ENCODE measurements at regions not wholly inside any gene's neighbourhood (a gene's known extent, or its start where the extent isn't known, plus 50 kb on each side); places are given as distances from the start of the nearest gene placed in this dataset.

GRCh38 chr19:32199501-32200040 is 145.8 kb upstream of the ZNF507 start:
- H3K27ac ChIP-seq (ENCODE audit: insufficient read depth, low read length), result no peak overlapping the region
- H3K9me3 ChIP-seq (ENCODE audit: control insufficient read depth, insufficient read depth, low read length), result no peaks in the 10 kb centered on the region
- no peak overlapping the region for H2BK120ac ChIP-seq (ENCODE audit: low read depth, low read length)
- H3K27me3 ChIP-seq (ENCODE audit: control insufficient read depth, insufficient read depth, low read length), result no peaks in the 10 kb centered on the region
- ChIA-PET CTCF (no interaction called here), POLR2A (ENCODE audit: unreplicated experiment) (no interaction called here)
- H3K23ac ChIP-seq (ENCODE audit: low read depth, low read length), result no peak overlapping the region
- no peak overlapping the region for H3K9ac ChIP-seq (ENCODE audit: low read depth, low read length)
- H3K36me3 ChIP-seq (ENCODE audit: control insufficient read depth, insufficient read depth, low read length), result no peaks in the 10 kb centered on the region
- no peaks in the 10 kb centered on the region for H3K9me1 ChIP-seq (ENCODE audit: insufficient read depth, low read length)
- H4K91ac ChIP-seq (ENCODE audit: insufficient read depth, low read depth, low read length), result no peak overlapping the region
- in situ Hi-C loops (cut with MboI; ENCODE audit: low sequenced_read_pairs) (no loop called here), intact Hi-C loops (cut with micrococcal nuclease) (no loop called here), dilution Hi-C loops (cut with HindIII; ENCODE audit: low sequenced_read_pairs, unreplicated experiment) (no loop called here)
- no peak overlapping the region for H3K4me2 ChIP-seq (ENCODE audit: low read depth, low read length)
- no peak overlapping the region for H2AK5ac ChIP-seq (ENCODE audit: low read depth, low read length)
- H3K4me1 ChIP-seq (ENCODE audit: control insufficient read depth, insufficient read depth, low read length), result no peaks in the 10 kb centered on the region
- no peak overlapping the region for H3K56ac ChIP-seq (ENCODE audit: extremely low read depth, insufficient read depth, low read length)
- H2AK9ac ChIP-seq (replicated peaks; ENCODE audit: low read depth, low read length, poor library complexity), result no peak overlapping the region
- H3K18ac ChIP-seq (ENCODE audit: low read depth, low read length), result no peak overlapping the region
- no peak overlapping the region for H3K14ac ChIP-seq (replicated peaks; ENCODE audit: low read depth, low read length)
- H4K5ac ChIP-seq (ENCODE audit: low read depth, low read length), result no peak overlapping the region
- H3K4ac ChIP-seq (ENCODE audit: low read depth, low read length), result no peak overlapping the region
- ATAC-seq (ENCODE audit: low read depth) (no peak), DNase-seq (no peak)
- no peak overlapping the region for H2BK15ac ChIP-seq (ENCODE audit: low read depth, low read length)
- no peak overlapping the region for H2BK5ac ChIP-seq (ENCODE audit: low read depth, low read length, poor library complexity, severe bottlenecking)
- no peak overlapping the region for H3K4me3 ChIP-seq (ENCODE audit: insufficient read depth, low read depth, low read length)
- no peak overlapping the region for H4K8ac ChIP-seq (ENCODE audit: low read depth in 2 of 2, low read length in 2 of 2)
- no CpG with 5 or more reads among the region's 10 CpGs for WGBS, 2 experiments (ENCODE audit: extremely low coverage in 2 of 2, insufficient read length in 1 of 2)
- no peaks in the 10 kb centered on the region for H3K79me1 ChIP-seq (ENCODE audit: low read depth in 1 of 2, low read length in 2 of 2)
- H2BK20ac ChIP-seq (ENCODE audit: low read depth, low read length), result no peak overlapping the region
- no TSS peak for BruUV-seq (replicated peaks)
- H2AFZ ChIP-seq (replicated peaks; ENCODE audit: low read length, poor library complexity), result no peak overlapping the region
- TF ChIP-seq CTCF (conservative IDR thresholded peaks at IDR 0.05; ENCODE audit: low read depth, low read length) (no peak), MXI1 (IDR thresholded peaks at IDR 0.05; ENCODE audit: borderline replicate concordance, low read depth, low read length) (no peak), POLR2A (IDR thresholded peaks at IDR 0.05; ENCODE audit: low read depth, low read length) (no peak), BHLHE40 (IDR thresholded peaks at IDR 0.05; ENCODE audit: low read depth, low read length) (no peak), RCOR1 (IDR thresholded peaks at IDR 0.05; ENCODE audit: insufficient replicate concordance, low read length) (no peak), ELK1 (IDR thresholded peaks at IDR 0.05; ENCODE audit: borderline replicate concordance, low read depth, low read length) (no peak), CEBPB (IDR thresholded peaks at IDR 0.05; ENCODE audit: low read depth, low read length) (no peak), USF2 (IDR thresholded peaks at IDR 0.05; ENCODE audit: low read depth, low read length) (no peak), CHD1 (IDR thresholded peaks at IDR 0.05; ENCODE audit: low read depth, low read length) (no peak), SMC3 (IDR thresholded peaks at IDR 0.05; ENCODE audit: low read depth, low read length) (no peak)
- no peaks in the 10 kb centered on the region for H4K20me1 ChIP-seq (ENCODE audit: insufficient read depth, low read length)

Measured in IMR-90 (cell line).